ENCODE measurements at regions not wholly inside any gene's neighbourhood (a gene's known extent, or its start where the extent isn't known, plus 50 kb on each side); places are given as distances from the start of the nearest gene placed in this dataset.
"Not testable (repeated sequence)": the region's sequence is repeated elsewhere in the genome, so short reads cannot be mapped to it uniquely, and the experiment has no call there.

DNA sequence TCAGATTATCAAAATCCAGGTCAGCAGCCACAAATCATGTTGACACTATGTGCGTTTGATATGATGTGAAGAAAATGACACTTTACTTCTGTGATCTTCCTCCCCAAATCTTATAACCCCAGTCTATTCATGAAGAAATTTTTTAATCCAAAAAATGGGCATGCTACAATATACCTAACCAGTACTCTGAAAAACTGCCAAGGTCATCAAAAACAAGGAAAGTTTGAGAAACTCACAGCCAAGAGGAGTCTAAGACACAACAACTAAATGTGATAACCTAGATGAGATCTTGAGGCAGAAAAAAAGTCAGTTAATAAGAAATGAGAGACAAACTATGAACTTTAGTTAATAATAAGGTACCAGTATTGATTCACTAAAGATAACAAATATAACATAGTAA lies 200.6 kb upstream of the IRAK1BP1 start:
- Histone ChIP-seq H3K9ac (ENCODE audit: low read length) (no peak overlapping the region), H3K4me3 (ENCODE audit: low read length) (no peak overlapping the region), H3K27me3 (ENCODE audit: control insufficient read depth, insufficient read depth, low read length) (no peaks in the 10 kb centered on the region), H3K27ac (ENCODE audit: low read depth, low read length) (no peak overlapping the region), H3K4me1 (ENCODE audit: control insufficient read depth, insufficient read depth, low read length) (no peaks in the 10 kb centered on the region), H3K36me3 (ENCODE audit: control insufficient read depth, insufficient read depth, low read length) (no peaks in the 10 kb centered on the region)

GRCh38 chr6:78670156-78670555 lies 197.2 kb upstream of the IRAK1BP1 start:
- Histone ChIP-seq H3K27me3 (ENCODE audit: control insufficient read depth, insufficient read depth, low read length) (no peaks in the 10 kb centered on the region), H3K4me1 (ENCODE audit: control insufficient read depth, insufficient read depth, low read length) (no peaks in the 10 kb centered on the region), H3K36me3 (ENCODE audit: control insufficient read depth, insufficient read depth, low read length) (no peaks in the 10 kb centered on the region), H3K27ac (ENCODE audit: low read depth, low read length) (no peak overlapping the region), H3K4me3 (ENCODE audit: low read length) (no peak overlapping the region), H3K9ac (ENCODE audit: low read length) (no peak overlapping the region)

DNA sequence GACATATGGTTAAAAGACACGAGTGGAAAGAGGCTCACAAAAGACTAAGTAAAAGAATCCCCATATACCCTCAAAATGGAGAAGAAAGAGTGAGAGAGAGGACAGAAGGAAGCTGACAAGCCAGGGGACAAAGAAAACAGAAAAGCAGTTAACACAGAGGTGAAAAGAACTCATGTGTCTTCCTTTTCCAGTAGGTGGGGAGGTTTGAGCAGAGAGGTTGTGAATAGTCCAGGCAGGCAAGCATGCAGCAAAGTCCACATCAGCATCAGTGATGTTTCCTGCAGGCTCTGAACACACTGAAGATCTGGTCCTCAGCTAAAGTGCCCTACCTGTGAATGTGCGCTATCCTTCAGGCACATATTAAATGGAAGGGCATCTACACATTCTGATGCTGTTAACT lies 196.5 kb upstream of the IRAK1BP1 start:
- H3K4me3 ChIP-seq (ENCODE audit: low read length) = no peak overlapping the region
- H3K9ac ChIP-seq (ENCODE audit: low read length) = no peak overlapping the region
- no peaks in the 10 kb centered on the region for H3K27me3 ChIP-seq (ENCODE audit: control insufficient read depth, insufficient read depth, low read length)
- H3K4me1 ChIP-seq (ENCODE audit: control insufficient read depth, insufficient read depth, low read length) = no peaks in the 10 kb centered on the region
- no peak overlapping the region for H3K27ac ChIP-seq (ENCODE audit: low read depth, low read length)
- no peaks in the 10 kb centered on the region for H3K36me3 ChIP-seq (ENCODE audit: control insufficient read depth, insufficient read depth, low read length)

- not testable (repeated sequence) for H3K27me3 ChIP-seq (ENCODE audit: control insufficient read depth, insufficient read depth, low read length); H3K4me3 ChIP-seq (ENCODE audit: low read length); H3K27ac ChIP-seq (ENCODE audit: low read depth, low read length); H3K36me3 ChIP-seq (ENCODE audit: control insufficient read depth, insufficient read depth, low read length); H3K9ac ChIP-seq (ENCODE audit: low read length); H3K4me1 ChIP-seq (ENCODE audit: control insufficient read depth, insufficient read depth, low read length)
Measured at GRCh38 chr6:78676069-78677007, 191.0 kb upstream of the IRAK1BP1 start.

GRCh38 chr6:78688668-78689067 lies 178.7 kb upstream of the IRAK1BP1 start:
- no peak overlapping the region for H3K27ac ChIP-seq (ENCODE audit: low read depth, low read length)
- no peaks in the 10 kb centered on the region for H3K36me3 ChIP-seq (ENCODE audit: control insufficient read depth, insufficient read depth, low read length)
- H3K27me3 ChIP-seq (ENCODE audit: control insufficient read depth, insufficient read depth, low read length) = no peaks in the 10 kb centered on the region

DNA sequence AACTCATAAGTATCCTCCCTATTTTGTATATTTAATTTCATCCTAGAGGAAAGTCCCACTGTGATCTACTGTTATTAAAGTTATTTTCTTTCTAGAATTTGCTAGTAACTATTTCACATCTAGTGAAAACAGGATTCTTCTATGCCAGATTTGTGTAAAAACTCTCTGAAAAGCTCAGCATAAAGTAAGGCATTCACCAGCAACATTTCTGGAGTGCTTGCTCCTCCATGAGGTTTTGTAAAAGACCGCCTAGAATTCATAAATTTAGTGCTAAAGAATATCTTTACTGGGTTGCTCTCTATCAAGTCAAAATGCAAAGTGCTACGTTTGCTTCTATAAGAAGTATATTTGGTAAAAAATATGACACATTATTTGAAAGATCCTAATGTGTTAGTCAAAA lies 173.5 kb upstream of the IRAK1BP1 start:
- Histone ChIP-seq H3K27me3 (ENCODE audit: control insufficient read depth, insufficient read depth, low read length) (no peaks in the 10 kb centered on the region), H3K4me1 (ENCODE audit: control insufficient read depth, insufficient read depth, low read length) (no peaks in the 10 kb centered on the region), H3K36me3 (ENCODE audit: control insufficient read depth, insufficient read depth, low read length) (no peaks in the 10 kb centered on the region), H3K27ac (ENCODE audit: low read depth, low read length) (no peak overlapping the region), H3K4me3 (ENCODE audit: low read length) (no peak overlapping the region), H3K9ac (ENCODE audit: low read length) (no peak overlapping the region)

More at GRCh38 chr6:78688668-78689067, 178.7 kb upstream of the IRAK1BP1 start:
- Histone ChIP-seq H3K4me3 (ENCODE audit: low read length) (no peak overlapping the region), H3K4me1 (ENCODE audit: control insufficient read depth, insufficient read depth, low read length) (no peaks in the 10 kb centered on the region), H3K9ac (ENCODE audit: low read length) (no peak overlapping the region)

DNA sequence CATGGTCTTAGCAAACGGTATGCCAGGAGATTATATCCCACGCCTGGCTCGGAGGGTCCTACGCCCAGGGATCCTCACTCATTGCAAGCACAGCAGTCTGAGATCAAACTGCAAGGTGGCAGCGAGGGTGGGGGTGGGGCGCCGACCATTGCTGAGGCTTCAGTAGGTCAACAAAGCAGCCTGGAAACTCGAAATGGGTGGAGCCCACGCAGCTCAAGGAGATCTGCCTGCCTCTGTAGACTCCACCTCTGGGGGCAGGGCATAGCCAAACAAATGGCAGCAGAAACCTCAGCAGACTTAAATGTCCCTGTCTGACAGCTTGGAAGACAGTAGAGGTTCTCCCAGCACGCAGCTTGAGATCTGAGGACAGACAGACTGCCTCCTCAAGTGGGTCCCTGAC lies 172.7 kb upstream of the IRAK1BP1 start:
- not testable (repeated sequence) for H3K4me1 ChIP-seq (ENCODE audit: control insufficient read depth, insufficient read depth, low read length); H3K27me3 ChIP-seq (ENCODE audit: control insufficient read depth, insufficient read depth, low read length); H3K9ac ChIP-seq (ENCODE audit: low read length); H3K4me3 ChIP-seq (ENCODE audit: low read length); H3K27ac ChIP-seq (ENCODE audit: low read depth, low read length); H3K36me3 ChIP-seq (ENCODE audit: control insufficient read depth, insufficient read depth, low read length)

- Histone ChIP-seq H3K36me3 (ENCODE audit: control insufficient read depth, insufficient read depth, low read length) (no peaks in the 10 kb centered on the region), H3K27ac (ENCODE audit: low read depth, low read length) (no peak overlapping the region), H3K4me1 (ENCODE audit: control insufficient read depth, insufficient read depth, low read length) (no peaks in the 10 kb centered on the region), H3K9ac (ENCODE audit: low read length) (no peak overlapping the region), H3K4me3 (ENCODE audit: low read length) (no peak overlapping the region), H3K27me3 (ENCODE audit: control insufficient read depth, insufficient read depth, low read length) (no peaks in the 10 kb centered on the region)
Measured at GRCh38 chr6:78700991-78701390, 166.4 kb upstream of the IRAK1BP1 start.

- Histone ChIP-seq H3K4me3 (ENCODE audit: low read length) (no peak overlapping the region), H3K36me3 (ENCODE audit: control insufficient read depth, insufficient read depth, low read length) (no peaks in the 10 kb centered on the region), H3K27me3 (ENCODE audit: control insufficient read depth, insufficient read depth, low read length) (no peaks in the 10 kb centered on the region), H3K27ac (ENCODE audit: low read depth, low read length) (no peak overlapping the region), H3K4me1 (ENCODE audit: control insufficient read depth, insufficient read depth, low read length) (no peaks in the 10 kb centered on the region), H3K9ac (ENCODE audit: low read length) (no peak overlapping the region)
Measured at GRCh38 chr6:78701407-78701806, 165.9 kb upstream of the IRAK1BP1 start.

- Histone ChIP-seq H3K27ac (ENCODE audit: low read depth, low read length) (no peak overlapping the region), H3K4me1 (ENCODE audit: control insufficient read depth, insufficient read depth, low read length) (no peaks in the 10 kb centered on the region), H3K27me3 (ENCODE audit: control insufficient read depth, insufficient read depth, low read length) (no peaks in the 10 kb centered on the region), H3K36me3 (ENCODE audit: control insufficient read depth, insufficient read depth, low read length) (no peaks in the 10 kb centered on the region), H3K4me3 (ENCODE audit: low read length) (no peak overlapping the region), H3K9ac (ENCODE audit: low read length) (no peak overlapping the region)
Measured at GRCh38 chr6:78709021-78709420, 158.3 kb upstream of the IRAK1BP1 start.

DNA sequence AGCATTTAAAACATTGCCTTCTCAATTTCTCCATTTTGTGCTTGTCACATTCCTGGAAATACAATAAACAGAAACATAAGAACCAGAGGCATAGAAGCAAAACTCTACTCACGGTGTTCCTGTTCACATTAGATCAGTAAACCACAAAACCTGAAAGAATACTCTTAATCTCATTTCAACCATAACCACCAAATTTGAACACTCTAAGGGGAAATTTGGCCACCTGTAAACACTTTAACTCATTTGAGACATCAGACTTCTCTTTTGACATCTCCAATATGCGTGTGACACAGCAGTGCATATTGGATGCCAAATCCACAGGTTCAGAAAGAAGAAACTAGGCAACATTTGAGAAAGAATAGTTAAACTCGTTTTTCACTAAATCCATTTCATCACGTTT lies 153.8 kb upstream of the IRAK1BP1 start:
- Histone ChIP-seq H3K4me3 (ENCODE audit: low read length) (no peak overlapping the region), H3K27me3 (ENCODE audit: control insufficient read depth, insufficient read depth, low read length) (no peaks in the 10 kb centered on the region), H3K4me1 (ENCODE audit: control insufficient read depth, insufficient read depth, low read length) (no peaks in the 10 kb centered on the region), H3K36me3 (ENCODE audit: control insufficient read depth, insufficient read depth, low read length) (no peaks in the 10 kb centered on the region), H3K9ac (ENCODE audit: low read length) (no peak overlapping the region), H3K27ac (ENCODE audit: low read depth, low read length) (no peak overlapping the region)

DNA sequence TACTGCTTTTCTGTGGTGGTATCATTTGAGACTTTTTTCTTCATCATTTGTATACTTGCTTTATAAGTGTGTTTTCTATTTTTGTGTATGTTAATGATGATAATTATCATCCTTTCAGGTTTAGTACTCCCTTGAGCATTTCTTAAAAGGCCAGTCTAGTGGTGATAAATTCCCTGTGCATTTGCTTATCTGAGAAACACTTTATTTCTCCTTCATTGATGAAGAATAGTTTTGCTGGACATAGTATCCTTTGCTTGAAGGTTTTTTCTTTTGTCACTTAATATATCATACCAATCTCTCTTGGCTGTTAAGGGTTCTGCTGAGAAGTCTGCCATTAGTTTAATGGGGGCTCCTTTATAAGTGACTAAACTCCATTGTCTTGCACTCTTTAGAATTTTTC lies 123.2 kb upstream of the IRAK1BP1 start:
- Histone ChIP-seq H3K9ac (ENCODE audit: low read length) (no peak overlapping the region), H3K27me3 (ENCODE audit: control insufficient read depth, insufficient read depth, low read length) (no peaks in the 10 kb centered on the region), H3K36me3 (ENCODE audit: control insufficient read depth, insufficient read depth, low read length) (no peaks in the 10 kb centered on the region), H3K4me3 (ENCODE audit: low read length) (no peak overlapping the region), H3K4me1 (ENCODE audit: control insufficient read depth, insufficient read depth, low read length) (no peaks in the 10 kb centered on the region), H3K27ac (ENCODE audit: low read depth, low read length) (no peak overlapping the region)

DNA sequence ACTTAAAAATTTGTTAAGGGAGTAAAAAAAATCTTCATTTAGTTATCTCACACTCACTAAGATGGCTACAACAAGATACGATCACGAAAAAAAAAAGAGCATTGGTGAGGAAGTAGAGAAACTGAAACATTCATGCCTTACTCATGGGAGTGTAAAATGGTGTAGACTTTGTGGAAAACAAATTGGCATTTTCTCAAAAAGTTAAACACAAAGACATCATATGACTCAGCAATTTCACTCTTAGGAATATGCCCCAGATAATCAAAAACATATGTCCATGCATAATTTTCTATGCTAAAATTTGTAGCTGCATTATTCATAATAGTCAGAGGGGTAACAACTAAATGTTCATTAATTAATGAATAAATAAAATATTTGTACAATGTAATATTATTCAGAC lies 120.9 kb upstream of the IRAK1BP1 start:
- Histone ChIP-seq H3K4me1 (ENCODE audit: control insufficient read depth, insufficient read depth, low read length) (no peaks in the 10 kb centered on the region), H3K27ac (ENCODE audit: low read depth, low read length) (no peak overlapping the region), H3K9ac (ENCODE audit: low read length) (no peak overlapping the region), H3K27me3 (ENCODE audit: control insufficient read depth, insufficient read depth, low read length) (no peaks in the 10 kb centered on the region), H3K4me3 (ENCODE audit: low read length) (no peak overlapping the region), H3K36me3 (ENCODE audit: control insufficient read depth, insufficient read depth, low read length) (no peaks in the 10 kb centered on the region)
